Fibroblast of lung (primary cell): ENCODE measurements at regions not wholly inside any gene's neighbourhood (a gene's known extent, or its start where the extent isn't known, plus 50 kb on each side); places are given as distances from the start of the nearest gene placed in this dataset.

Experiments used
- CTCF ChIP-seq, 2 donors: IDR thresholded peaks in 1 of 2; conservative IDR thresholded peaks in 1 of 2; 1 replicate in 1 of 2; 2 replicates in 1 of 2; pipeline ENCODE4 v1.5.1; 2011 to 2012; ENCODE audit warnings: low read length in 2 of 2, control low read depth in 1 of 2, inconsistent platforms in 1 of 2, low read depth in 1 of 2, mild to moderate bottlenecking in 1 of 2
- EZH2 ChIP-seq: IDR thresholded peaks from 2 replicates; pipeline ENCODE4 v1.5.1; 2012; ENCODE audit warnings: low read length, control low read depth, mild to moderate bottlenecking; ENCODE audit errors: missing control alignments

- TF ChIP-seq EZH2: no peak
- no peak for TF ChIP-seq CTCF (conservative IDR thresholded peaks at IDR 0.05 in 1 of 2, IDR thresholded peaks at IDR 0.05 in 1 of 2; ENCODE audit: low read depth in 1 of 2, low read length in 2 of 2)
Observed at GRCh38 chr10:118114992-118115391, 68.3 kb upstream of the RAB11FIP2 start.
